OCI-LY7 (cell line): ENCODE measurements at regions not wholly inside any gene's neighbourhood (a gene's known extent, or its start where the extent isn't known, plus 50 kb on each side); places are given as distances from the start of the nearest gene placed in this dataset.
"Not testable (repeated sequence)": the region's sequence is repeated elsewhere in the genome, so short reads cannot be mapped to it uniquely, and the experiment has no call there.

Experiments used
- CTCF ChIP-seq: fragments of 200-600 bp; sonication (generic); conservative IDR thresholded peaks from 2 replicates; pipeline ENCODE4 v1.5.1; 2014; ENCODE audit warnings: mild to moderate bottlenecking, antibody characterized with exemption, low read length, moderate library complexity, mixed read lengths
- EZH2phosphoT487 ChIP-seq: fragments of 200-600 bp; sonication (generic); IDR thresholded peaks from 2 replicates; pipeline ENCODE4 v1.6.1; 2018; ENCODE audit warnings: low read depth, borderline replicate concordance, mild to moderate bottlenecking, mixed run types, antibody characterized with exemption, low read length, moderate library complexity, mixed read lengths

- not testable (repeated sequence) for TF ChIP-seq CTCF, EZH2phosphoT487
Observed at GRCh38 chr9:39611449-39612231, 256.2 kb downstream of the SPATA31A1 start.
